ENCODE measurements at regions not wholly inside any gene's neighbourhood (a gene's known extent, or its start where the extent isn't known, plus 50 kb on each side); places are given as distances from the start of the nearest gene placed in this dataset.

DNA sequence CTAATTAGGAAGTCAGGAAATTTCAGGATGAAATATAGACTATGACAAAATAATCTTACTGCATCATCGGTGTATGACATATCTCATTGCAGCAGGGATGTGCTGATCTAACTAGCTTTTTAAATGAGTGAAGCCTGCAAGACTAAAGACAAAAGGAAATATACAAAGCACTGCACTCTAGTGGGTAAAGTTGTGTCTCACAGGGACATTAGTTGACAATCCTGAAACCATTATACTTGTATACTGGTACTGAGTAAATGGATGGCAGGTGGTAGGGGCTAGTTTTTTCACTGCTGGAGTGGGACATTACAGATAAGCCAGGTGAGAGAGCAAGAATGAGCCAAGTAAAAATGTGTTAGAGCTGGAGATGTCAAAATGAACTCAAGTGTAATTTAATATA, 317.5 kb upstream of the RAB6C start:
- Histone ChIP-seq H3F3A (ENCODE audit: insufficient read depth, low read length) (no peaks in the 10 kb centered on the region), H4K20me1 (ENCODE audit: insufficient read depth, low read length) (no peaks in the 10 kb centered on the region), H3K9me2 (replicated peaks; ENCODE audit: insufficient read depth, low read length) (no peaks in the 10 kb centered on the region), H3K4me1 (ENCODE audit: low read length) (0 out of 2 replicates have a peak, but pooled peaks cover under 1% of the 10 kb centered on the region), H3K36me3 (replicated peaks; ENCODE audit: insufficient read depth, low read length) (no peaks in the 10 kb centered on the region), H3K4me2 (ENCODE audit: low read depth, low read length) (no peak overlapping the region), H3K9me3 (replicated peaks; ENCODE audit: insufficient read depth, low read length) (no peaks in the 10 kb centered on the region), H3K27me3 (replicated peaks; ENCODE audit: insufficient read depth, low read length) (no peaks in the 10 kb centered on the region), H3K9ac (ENCODE audit: low read length) (no peak overlapping the region), H2AFZ (ENCODE audit: low read length) (no peak overlapping the region), H3K79me2 (ENCODE audit: low read length) (no peaks in the 10 kb centered on the region), H3K27ac (ENCODE audit: low read length) (no peak overlapping the region), H3K4me3 (ENCODE audit: low read length) (no peak overlapping the region)
- no peak for TF ChIP-seq EZH2phosphoT487 (IDR thresholded peaks at IDR 0.05; ENCODE audit: low read length)
- no peak for DNase-seq

- no peaks in the 10 kb centered on the region for H3F3A ChIP-seq (ENCODE audit: insufficient read depth, low read length)
- H3K4me1 ChIP-seq (ENCODE audit: low read length), result no peaks in the 10 kb centered on the region
- H3K9me3 ChIP-seq (replicated peaks; ENCODE audit: insufficient read depth, low read length), result no peaks in the 10 kb centered on the region
- TF ChIP-seq EZH2phosphoT487 (IDR thresholded peaks at IDR 0.05; ENCODE audit: low read length) (no peak), CTCF (IDR thresholded peaks at IDR 0.05; ENCODE audit: low read length) (no peak), EZH2 (optimal IDR thresholded peaks at IDR 0.05; ENCODE audit: low read depth, low read length) (no peak)
- H3K79me2 ChIP-seq (ENCODE audit: low read length), result no peaks in the 10 kb centered on the region
- no peaks in the 10 kb centered on the region for H3K36me3 ChIP-seq (replicated peaks; ENCODE audit: insufficient read depth, low read length)
- no peak overlapping the region for H2AFZ ChIP-seq (ENCODE audit: low read length)
- DNase-seq, result no peak
- no peak overlapping the region for H3K4me2 ChIP-seq (ENCODE audit: low read depth, low read length)
- no peak overlapping the region for H3K9ac ChIP-seq (ENCODE audit: low read length)
- H3K9me2 ChIP-seq (replicated peaks; ENCODE audit: insufficient read depth, low read length), result no peaks in the 10 kb centered on the region
- H3K4me3 ChIP-seq (ENCODE audit: low read length), result no peak overlapping the region
- H3K27ac ChIP-seq (ENCODE audit: low read length), result no peak overlapping the region
- no peaks in the 10 kb centered on the region for H4K20me1 ChIP-seq (ENCODE audit: insufficient read depth, low read length)
- no peaks in the 10 kb centered on the region for H3K27me3 ChIP-seq (replicated peaks; ENCODE audit: insufficient read depth, low read length)
These were observed 311.9 kb upstream of the RAB6C start for GRCh38 chr2:129667577-129667976.

DNA sequence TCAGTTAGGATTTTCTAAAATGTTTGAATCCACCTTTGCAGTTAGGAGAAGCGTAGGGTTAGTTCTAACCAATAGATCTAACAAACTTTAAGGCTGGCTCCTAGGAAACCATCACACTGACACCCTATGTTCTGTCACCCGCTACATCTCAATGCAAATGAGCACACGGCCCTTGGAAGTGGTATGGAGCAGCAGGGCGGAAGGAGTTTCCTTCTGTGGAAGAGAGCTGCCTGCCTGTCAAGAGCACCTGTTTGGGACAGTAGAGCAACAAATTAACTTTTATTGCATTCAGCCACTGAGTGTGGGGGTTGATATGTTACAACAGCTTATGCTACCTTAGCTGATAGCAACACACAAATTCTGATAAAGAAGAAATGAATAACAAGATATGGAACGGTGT, 306.9 kb upstream of the RAB6C start:
- Histone ChIP-seq H3K4me1 (ENCODE audit: low read length) (no peaks in the 10 kb centered on the region), H3K9me2 (replicated peaks; ENCODE audit: insufficient read depth, low read length) (no peaks in the 10 kb centered on the region), H3F3A (ENCODE audit: insufficient read depth, low read length) (no peaks in the 10 kb centered on the region), H3K4me3 (ENCODE audit: low read length) (no peak overlapping the region), H3K79me2 (ENCODE audit: low read length) (no peaks in the 10 kb centered on the region), H4K20me1 (ENCODE audit: insufficient read depth, low read length) (no peaks in the 10 kb centered on the region), H3K27ac (ENCODE audit: low read length) (no peak overlapping the region), H3K27me3 (replicated peaks; ENCODE audit: insufficient read depth, low read length) (no peaks in the 10 kb centered on the region), H3K9me3 (replicated peaks; ENCODE audit: insufficient read depth, low read length) (no peaks in the 10 kb centered on the region), H3K4me2 (ENCODE audit: low read depth, low read length) (no peak overlapping the region), H3K9ac (ENCODE audit: low read length) (no peak overlapping the region), H3K36me3 (replicated peaks; ENCODE audit: insufficient read depth, low read length) (no peaks in the 10 kb centered on the region), H2AFZ (ENCODE audit: low read length) (no peak overlapping the region)
- no peak for DNase-seq
- TF ChIP-seq EZH2 (optimal IDR thresholded peaks at IDR 0.05; ENCODE audit: low read depth, low read length) (no peak), CTCF (IDR thresholded peaks at IDR 0.05; ENCODE audit: low read length) (no peak), EZH2phosphoT487 (IDR thresholded peaks at IDR 0.05; ENCODE audit: low read length) (no peak)

DNA sequence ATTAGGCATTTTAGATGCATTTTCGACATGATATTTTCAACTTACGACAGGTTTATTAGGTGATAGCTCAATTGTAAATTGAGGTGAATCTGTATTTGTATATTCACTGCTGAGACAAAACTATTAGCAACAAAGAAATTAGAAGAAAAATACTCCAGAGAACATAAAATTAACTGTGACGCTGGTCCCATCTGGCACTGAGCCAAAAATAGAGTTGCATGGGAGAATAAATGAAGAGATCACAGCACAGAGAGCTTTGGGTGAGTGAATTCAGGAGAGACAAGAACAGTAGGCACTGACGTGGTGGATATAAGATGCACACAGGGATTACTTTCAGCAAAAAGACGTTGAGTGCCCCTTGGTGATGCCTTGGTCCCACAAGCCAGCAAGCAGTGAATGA, 306.2 kb upstream of the RAB6C start:
- Histone ChIP-seq H3K9me2 (replicated peaks; ENCODE audit: insufficient read depth, low read length) (no peaks in the 10 kb centered on the region), H2AFZ (ENCODE audit: low read length) (no peak overlapping the region), H4K20me1 (ENCODE audit: insufficient read depth, low read length) (no peaks in the 10 kb centered on the region), H3K27ac (ENCODE audit: low read length) (no peak overlapping the region), H3K79me2 (ENCODE audit: low read length) (no peaks in the 10 kb centered on the region), H3K9me3 (replicated peaks; ENCODE audit: insufficient read depth, low read length) (no peaks in the 10 kb centered on the region), H3K36me3 (replicated peaks; ENCODE audit: insufficient read depth, low read length) (no peaks in the 10 kb centered on the region), H3K27me3 (replicated peaks; ENCODE audit: insufficient read depth, low read length) (no peaks in the 10 kb centered on the region), H3K4me2 (ENCODE audit: low read depth, low read length) (no peak overlapping the region), H3K4me3 (ENCODE audit: low read length) (no peak overlapping the region), H3K9ac (ENCODE audit: low read length) (no peak overlapping the region), H3K4me1 (ENCODE audit: low read length) (no peaks in the 10 kb centered on the region), H3F3A (ENCODE audit: insufficient read depth, low read length) (no peaks in the 10 kb centered on the region)
- no peak for TF ChIP-seq EZH2 (optimal IDR thresholded peaks at IDR 0.05; ENCODE audit: low read depth, low read length)
- no peak for TF ChIP-seq CTCF (IDR thresholded peaks at IDR 0.05; ENCODE audit: low read length)
- TF ChIP-seq EZH2phosphoT487 (IDR thresholded peaks at IDR 0.05; ENCODE audit: low read length), result no peak
- DNase-seq, result no peak
